Stimulated activated CD8-positive, alpha-beta memory T cell treated with anti-CD3 and anti-CD28 coated beads, Interleukin-12 subunit alpha, Interleukin-12 subunit beta, amount 100 ng/mL, for 24 hours (primary cell): ENCODE measurements at regions not wholly inside any gene's neighbourhood (a gene's known extent, or its start where the extent isn't known, plus 50 kb on each side); places are given as distances from the start of the nearest gene placed in this dataset.

Experiments used
- DNase-seq: peaks from one replicate; pipeline ENCODE4 v3.0.0-alpha.2; 2020; ENCODE audit errors: extremely low read depth

DNA sequence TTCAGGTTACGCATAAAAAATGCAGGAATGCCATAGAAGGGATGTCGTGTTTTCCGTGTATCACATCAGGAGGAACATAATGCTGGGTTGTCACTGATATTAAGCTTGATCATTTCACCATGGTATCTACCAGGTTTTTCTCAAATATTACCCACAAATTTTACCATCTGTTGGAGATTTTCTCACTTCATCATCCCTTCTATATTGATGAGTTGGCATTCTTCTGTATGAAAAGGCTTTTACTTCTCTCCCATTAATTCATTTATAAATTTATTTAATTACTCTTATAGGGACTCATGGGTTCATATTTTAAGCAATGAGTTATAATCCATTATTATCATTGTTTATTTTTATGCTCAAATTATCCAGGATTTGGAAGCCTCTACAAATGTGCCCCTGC is 608.2 kb downstream of the EPHA4 start:
- DNase-seq: no peak

GRCh38 chr2:220966636-220967035 is 605.5 kb downstream of the EPHA4 start:
- DNase-seq: no peak

DNA sequence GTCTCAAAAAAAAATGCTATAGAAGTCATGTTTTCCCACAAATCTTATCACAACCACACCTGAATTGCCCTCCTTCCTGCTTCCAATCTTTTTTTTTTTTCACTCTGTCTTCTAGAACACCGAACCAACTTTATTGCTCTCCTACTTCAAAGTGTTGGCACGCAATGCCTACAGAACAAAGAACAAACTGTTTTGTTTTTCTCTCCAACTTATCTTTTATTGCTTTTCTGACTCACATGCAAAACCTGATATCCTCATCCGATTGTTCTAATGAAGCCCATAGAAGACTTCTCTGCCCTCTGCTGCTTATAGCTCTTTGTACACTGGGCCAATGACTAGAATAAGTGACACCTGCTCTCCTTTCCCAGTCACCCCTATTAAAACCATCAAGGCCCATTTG is 602.8 kb downstream of the EPHA4 start:
- no peak for DNase-seq

- no peak for DNase-seq
Observed at GRCh38 chr2:220980966-220981675, 591.0 kb downstream of the EPHA4 start.

- no peak for DNase-seq
Observed at GRCh38 chr2:220981926-220982325, 590.2 kb downstream of the EPHA4 start.

DNA sequence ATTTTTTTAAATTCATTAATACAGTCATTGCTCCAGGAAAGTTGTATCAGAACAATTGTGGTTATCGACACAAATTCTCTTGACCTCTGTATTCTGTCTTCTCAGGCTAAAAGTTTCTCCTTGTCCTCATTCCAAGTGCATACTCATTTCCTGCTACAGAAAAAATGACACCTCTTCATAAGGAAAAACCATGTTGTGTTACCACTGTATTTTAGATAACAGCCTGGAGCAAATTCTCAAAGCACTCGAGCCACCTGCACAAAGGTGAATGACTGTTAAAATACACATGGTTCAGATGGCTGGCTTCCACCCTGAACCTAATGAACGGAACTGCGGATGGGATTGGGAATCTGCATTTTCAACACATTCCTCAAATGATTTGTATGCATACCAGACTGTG is 586.5 kb downstream of the EPHA4 start:
- no peak for DNase-seq

GRCh38 chr2:220987839-220988238 is 584.3 kb downstream of the EPHA4 start:
- no peak for DNase-seq

- DNase-seq: no peak
Observed at GRCh38 chr2:220991972-220992371, 580.1 kb downstream of the EPHA4 start.

GRCh38 chr2:220994846-220995245 is 577.3 kb downstream of the EPHA4 start:
- no peak for DNase-seq

DNA sequence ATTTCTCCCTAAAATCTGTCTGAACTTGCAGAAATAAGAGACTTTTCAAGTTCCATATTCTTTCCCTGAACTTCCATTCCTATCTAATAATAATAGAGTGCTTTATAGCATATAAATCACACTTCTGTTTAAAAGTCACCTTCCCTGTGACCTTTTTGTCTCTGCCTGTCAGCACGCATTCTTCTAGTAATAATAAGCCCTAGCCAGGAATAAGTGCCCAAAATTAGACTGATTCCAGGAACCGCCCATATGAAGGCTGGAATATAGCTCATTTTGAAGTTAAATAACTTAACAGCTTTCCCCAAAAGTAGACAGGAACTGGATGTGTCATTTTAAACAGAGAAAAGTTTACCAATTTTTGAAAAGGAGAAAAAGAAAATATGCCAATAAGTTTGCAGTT is 576.5 kb downstream of the EPHA4 start:
- no peak for DNase-seq

GRCh38 chr2:220998156-220998555 is 573.9 kb downstream of the EPHA4 start:
- no peak for DNase-seq

DNA sequence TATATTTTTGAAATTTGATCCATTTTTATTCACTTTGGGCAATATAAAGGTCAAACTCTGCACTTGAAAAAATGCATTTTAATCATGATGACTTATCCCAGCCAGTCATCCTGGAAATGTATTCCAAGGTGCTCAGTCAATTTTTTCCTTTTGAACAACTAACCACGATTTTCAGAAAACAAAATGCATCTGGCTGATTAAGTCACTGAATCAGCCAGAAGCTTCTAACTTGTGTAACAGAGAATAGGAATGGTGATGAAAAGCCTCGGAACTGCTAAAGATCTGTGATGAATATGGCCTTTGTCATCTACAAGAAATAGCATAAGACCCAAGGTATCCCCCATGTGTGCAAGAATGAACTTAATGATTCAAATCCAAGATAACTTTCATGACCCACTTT is 572.7 kb downstream of the EPHA4 start:
- no peak for DNase-seq

- no peak for DNase-seq
Observed at GRCh38 chr2:221001381-221001801, 570.7 kb downstream of the EPHA4 start.

DNA sequence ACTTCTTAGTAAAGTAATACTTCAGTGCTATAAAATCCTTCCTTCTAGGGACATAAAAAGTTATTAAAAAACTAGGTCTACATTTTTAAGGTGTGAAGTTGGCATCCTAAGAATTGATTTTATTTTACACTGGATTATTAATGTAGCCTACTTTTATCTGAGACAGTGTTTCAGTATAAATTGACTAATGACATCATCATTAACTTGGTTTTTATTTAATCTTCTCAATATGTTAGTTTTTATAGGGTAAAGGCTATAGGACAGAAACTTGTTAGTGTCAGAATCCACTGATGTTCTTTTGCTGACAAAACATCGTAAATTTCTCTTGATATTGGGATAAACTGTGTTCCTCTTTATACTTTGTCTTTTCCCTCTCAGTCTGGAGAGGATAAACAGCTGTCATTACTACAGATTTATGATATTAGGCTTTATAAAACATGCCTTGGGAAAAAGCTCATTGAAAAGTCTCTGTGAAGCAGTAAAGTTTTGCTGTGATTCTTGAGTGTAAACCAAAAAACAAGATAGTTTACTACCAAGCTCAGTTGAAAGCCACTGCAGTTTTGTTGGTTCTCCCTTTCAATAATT is 569.9 kb downstream of the EPHA4 start:
- no peak for DNase-seq

GRCh38 chr2:221005338-221005737 is 566.8 kb downstream of the EPHA4 start:
- DNase-seq: no peak

DNA sequence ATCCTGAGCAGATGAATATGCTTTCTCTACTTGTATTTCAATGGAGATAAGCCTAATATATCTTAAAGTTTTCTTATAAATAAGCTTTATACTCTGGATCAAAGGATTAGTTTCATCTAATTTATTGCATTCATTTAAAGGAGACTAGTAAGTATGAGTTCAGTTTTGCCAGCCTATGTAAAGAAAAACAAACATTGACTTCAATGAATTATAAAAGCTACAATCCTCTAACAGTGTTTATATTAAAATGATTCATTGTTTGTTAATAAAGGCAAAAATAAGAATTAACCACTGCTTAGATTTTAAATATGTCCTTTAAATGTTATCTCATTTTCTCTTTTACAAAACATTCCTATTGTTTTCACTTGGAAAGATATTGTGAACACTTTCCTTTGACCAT is 566.0 kb downstream of the EPHA4 start:
- no peak for DNase-seq

DNA sequence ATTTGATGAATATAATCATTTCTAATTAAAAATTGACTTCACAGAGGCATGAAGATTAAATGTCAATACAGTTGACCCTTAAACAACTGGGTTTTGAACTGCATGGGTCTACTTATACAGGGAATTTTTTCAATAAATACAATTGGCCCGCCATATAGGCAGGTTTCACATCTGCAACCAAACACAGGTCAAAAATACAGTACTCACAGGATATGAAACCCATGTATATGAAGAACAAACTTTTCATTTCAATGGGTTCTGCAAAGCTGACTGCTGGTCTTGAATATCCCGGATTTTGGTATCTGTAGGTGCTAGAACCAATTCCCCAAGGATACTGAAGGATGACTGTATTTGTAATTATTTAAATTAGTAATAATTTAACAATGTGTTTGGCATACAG is 555.6 kb downstream of the EPHA4 start:
- no peak for DNase-seq

DNA sequence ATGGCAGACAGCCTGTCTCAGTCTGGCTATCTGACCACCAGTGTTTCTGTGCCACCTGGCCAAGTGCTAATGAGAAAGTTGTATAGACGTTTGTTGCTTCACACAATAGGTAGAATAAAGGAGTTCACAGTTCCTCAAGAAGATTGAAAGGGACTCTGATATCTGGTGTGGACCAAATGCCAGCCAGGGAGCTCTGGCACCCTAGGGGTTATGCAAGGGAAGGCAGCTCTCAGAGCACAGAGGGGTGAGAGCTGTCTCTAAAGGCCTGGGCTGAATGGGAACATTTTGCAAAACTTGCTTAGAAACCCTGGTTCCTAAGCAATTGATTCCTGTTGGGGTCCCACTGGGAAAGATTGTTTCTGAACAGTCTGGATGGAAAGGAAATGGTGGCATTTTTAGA is 553.8 kb downstream of the EPHA4 start:
- no peak for DNase-seq

DNA sequence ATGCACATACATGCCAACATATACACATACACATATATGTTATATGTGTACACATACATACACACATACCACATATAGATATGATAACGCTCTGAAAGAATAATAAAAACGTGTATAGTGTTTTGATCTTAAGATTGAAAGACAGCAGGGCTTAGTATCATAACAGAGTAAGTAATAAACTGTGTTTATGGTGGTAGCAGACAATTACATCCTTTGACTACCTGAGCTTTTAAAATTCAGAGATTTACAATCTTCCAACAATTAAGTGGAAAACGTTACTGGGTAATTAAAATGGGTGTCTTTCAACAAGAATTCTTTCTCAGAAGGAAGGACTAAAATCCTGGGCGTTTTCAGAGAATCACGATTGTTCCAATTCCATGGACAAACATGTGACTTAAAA is 552.4 kb downstream of the EPHA4 start:
- no peak for DNase-seq

DNA sequence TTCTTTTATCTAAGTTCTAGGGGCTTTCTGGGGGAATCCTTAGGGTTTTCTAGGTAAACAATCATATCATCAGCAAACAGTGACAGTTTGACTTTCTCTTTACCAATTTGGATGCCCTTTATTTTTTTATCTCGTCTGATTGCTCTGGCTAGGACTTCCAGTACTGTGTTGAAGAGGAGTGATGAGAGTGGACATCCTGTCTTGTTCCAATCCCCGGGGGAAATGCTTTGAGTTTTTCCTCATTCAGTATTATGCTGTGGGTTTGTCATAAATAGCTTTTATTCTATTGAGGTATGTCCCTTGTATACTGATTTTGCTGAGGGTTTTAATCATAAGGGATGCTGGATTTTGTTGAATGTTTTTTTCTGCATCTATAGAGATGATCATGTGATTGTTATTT is 549.5 kb downstream of the EPHA4 start:
- DNase-seq: no peak

- DNase-seq: no peak
Observed at GRCh38 chr2:221025398-221025797, 546.7 kb downstream of the EPHA4 start.

DNA sequence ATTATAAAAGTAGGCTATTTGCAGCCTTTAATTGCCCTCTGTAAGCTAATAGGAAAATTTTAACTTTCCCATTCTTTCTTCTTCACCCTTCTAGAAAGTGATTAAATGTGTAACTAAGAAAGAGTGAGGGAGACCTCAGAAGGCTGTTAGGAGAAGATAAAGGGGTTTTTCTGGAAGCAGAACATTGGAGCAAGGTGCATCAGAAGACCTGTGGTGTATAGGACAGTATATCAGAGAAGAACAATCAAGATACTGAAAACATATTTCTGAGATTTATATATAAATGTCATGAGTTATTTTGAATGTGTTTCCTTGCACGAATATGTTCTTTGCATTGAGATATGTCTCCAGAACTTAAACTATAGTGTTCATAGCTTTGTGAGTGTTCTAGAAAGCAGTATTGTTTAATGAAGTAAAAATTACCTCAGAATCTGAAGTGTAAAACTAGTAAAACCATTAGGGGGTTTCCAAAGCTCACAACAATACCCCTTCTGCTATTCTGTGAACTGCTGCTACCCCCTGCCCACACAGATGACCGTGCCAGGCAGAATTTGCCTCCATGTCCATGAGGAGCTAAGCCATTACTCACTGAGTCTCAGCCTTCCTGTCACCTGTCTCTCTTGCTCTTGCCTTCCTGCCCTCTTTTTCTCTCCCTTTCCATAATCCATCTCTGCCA is 537.9 kb downstream of the EPHA4 start:
- DNase-seq: no peak

DNA sequence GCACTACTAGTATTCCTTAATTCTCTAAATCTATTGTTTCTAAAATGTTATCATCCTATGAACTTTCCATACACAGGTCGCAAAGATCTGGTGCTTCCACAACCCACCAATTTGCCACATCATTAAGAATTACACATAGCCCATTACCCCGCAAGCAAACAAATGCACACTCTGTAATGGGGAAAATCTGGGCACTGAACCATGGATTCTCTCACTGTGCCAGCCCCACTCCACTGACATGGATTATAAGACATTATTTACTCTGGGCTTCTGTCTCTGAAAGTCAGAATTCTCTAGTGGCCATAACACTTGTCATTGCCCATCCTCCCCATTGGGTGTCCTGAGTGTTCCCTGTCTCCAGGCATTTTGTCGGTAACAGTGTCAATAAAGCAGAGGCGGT is 537.1 kb downstream of the EPHA4 start:
- no peak for DNase-seq
